GM12874 (cell line): ENCODE measurements at regions not wholly inside any gene's neighbourhood (a gene's known extent, or its start where the extent isn't known, plus 50 kb on each side); places are given as distances from the start of the nearest gene placed in this dataset.

Experiments used
- TF ChIP-seq, protein P1 (sequence below): IDR thresholded peaks from 2 replicates; pipeline ENCODE4 v1.5.1; 2011; ENCODE audit warnings: low read depth, mild to moderate bottlenecking, control low read depth, low read length, moderate library complexity; ENCODE audit not compliant: insufficient read depth

DNA sequence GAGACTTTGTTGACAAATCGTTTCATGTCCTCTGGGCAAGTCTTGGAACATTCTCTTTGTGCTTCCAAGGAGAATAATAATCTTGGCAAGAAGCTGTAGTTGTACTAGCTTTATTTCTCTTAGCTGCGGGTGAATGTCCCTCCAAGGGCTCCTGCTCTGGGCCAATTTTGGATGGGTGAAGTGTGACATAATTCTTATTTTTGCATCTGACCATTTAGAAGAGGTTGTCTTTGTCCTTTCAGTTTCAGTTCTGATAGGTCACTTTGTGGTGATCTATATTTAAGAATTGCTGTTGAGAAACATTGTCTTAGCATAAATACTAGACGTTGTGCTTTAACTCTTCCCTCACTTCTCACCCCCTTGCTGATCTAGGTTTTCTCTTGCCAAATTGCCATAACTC, 164.8 kb upstream of the RORA start:
- TF ChIP-seq, protein P1, sequence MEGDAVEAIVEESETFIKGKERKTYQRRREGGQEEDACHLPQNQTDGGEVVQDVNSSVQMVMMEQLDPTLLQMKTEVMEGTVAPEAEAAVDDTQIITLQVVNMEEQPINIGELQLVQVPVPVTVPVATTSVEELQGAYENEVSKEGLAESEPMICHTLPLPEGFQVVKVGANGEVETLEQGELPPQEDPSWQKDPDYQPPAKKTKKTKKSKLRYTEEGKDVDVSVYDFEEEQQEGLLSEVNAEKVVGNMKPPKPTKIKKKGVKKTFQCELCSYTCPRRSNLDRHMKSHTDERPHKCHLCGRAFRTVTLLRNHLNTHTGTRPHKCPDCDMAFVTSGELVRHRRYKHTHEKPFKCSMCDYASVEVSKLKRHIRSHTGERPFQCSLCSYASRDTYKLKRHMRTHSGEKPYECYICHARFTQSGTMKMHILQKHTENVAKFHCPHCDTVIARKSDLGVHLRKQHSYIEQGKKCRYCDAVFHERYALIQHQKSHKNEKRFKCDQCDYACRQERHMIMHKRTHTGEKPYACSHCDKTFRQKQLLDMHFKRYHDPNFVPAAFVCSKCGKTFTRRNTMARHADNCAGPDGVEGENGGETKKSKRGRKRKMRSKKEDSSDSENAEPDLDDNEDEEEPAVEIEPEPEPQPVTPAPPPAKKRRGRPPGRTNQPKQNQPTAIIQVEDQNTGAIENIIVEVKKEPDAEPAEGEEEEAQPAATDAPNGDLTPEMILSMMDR = no peak

DNA sequence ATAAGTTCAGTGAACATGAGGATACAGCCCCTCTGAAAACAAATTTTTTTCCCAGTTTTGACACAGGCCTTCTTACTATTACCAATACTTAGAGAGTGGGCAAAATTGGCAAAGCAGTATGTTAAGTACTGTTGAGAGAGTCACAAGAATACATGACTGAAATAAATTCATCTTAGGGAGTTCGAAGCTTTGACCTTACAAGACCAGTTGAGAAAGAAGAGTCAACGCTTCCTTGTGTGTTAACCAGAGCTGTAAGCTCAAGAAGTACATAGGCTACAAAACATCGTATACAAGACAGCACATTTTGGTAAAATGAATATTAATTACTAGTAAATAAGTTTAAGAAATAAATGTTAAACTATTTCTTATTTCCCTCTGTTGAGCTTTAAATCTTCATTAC, 164.4 kb upstream of the RORA start:
- TF ChIP-seq, protein P1 = no peak

- TF ChIP-seq, protein P1 = no peak
Measured at GRCh38 chr15:61390138-61390537, 161.0 kb upstream of the RORA start.

DNA sequence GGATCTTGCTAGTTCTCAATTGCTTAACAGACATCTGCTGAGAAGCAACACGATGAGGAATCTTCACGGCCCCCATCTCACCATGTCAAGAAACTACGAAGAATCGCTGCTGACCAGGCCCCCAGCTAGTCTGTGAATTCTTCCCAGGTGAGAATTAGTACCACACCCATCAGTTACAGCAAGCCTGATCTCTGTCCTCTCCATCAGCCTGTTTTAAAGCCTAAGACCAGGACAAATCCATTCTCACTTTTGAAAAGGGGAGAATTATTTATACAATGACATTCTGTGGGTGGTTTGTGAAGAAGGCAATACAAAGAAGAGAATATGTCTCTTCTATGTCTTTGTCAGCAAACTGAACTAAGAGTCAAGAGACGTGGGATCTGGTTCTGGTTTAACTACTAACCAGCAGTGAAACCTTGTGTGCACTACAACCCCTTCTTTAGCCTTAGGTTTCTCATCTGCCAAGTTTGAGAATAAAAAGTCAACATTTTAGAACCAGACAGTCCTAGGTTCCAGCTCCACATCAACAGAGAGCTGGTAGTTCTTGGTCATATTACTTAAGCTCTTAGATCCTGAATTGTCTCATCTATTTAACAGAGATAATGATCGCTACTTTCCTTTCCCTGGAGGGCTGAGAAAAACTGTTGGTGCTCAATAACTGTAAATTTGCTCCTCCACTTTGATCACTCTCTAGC, 160.4 kb upstream of the RORA start:
- TF ChIP-seq, protein P1 = no peak

GRCh38 chr15:61387675-61388074, 158.6 kb upstream of the RORA start:
- TF ChIP-seq, protein P1 = no peak

DNA sequence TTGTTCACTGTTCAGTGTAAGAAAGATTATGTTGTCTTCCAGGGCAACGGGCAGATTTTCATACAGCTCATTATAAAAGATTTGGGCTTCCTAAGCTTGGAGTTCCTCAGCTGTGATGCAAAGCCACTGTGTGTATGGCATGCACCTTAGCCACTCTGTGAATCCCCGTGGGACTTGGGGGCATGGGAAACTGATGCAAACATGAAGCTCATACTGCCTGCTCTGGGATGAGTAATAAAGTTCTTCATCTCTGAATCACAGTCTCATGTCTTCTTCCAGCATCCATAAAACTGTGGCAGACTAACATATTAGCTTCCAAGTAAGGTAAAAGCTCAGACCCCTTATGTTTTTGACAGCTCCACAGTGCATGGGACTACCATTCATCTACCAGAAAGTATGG, 154.3 kb upstream of the RORA start:
- TF ChIP-seq, protein P1 = no peak

DNA sequence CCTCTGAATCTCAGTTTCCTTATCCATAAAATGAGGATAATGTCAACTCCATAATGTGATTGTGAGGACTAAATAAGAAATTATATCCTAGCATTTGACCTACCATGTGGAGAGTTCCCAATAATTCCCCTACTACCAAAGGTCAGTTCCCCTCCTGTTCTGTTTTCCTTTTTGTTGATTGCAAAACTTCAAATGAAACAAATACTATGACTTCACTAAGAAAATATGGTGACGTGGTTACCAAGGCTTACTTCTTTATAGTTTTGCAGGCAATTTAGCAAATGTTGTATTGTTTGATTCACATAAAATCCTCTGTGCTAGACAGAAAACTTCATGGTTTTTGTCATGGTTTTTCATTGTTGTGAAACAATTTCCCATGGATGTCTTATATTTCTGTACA, 153.8 kb upstream of the RORA start:
- TF ChIP-seq, protein P1 = no peak
